ENCODE measurements at regions not wholly inside any gene's neighbourhood (a gene's known extent, or its start where the extent isn't known, plus 50 kb on each side); places are given as distances from the start of the nearest gene placed in this dataset.
"Not testable (repeated sequence)": the region's sequence is repeated elsewhere in the genome, so short reads cannot be mapped to it uniquely, and the experiment has no call there.

DNA sequence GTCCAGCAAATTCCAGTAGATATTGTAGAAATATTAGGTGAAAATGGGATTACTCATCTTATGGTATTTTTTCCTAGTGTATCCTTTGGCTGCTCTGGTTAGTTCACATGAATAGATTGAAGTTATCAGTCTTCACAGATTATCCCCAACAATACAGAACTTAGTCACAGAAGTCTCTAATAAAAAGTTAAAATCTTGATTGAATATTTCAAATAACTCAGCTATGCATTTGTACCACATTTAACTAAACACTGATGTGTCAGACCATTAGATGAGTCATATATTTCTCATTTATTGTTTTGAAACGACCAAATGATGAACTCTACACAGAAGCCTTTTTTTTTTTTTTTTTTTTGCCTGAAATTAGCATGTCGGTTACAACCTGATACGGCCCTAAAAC is 807.5 kb downstream of the PCDH11X start:
- TF ChIP-seq, protein P1, sequence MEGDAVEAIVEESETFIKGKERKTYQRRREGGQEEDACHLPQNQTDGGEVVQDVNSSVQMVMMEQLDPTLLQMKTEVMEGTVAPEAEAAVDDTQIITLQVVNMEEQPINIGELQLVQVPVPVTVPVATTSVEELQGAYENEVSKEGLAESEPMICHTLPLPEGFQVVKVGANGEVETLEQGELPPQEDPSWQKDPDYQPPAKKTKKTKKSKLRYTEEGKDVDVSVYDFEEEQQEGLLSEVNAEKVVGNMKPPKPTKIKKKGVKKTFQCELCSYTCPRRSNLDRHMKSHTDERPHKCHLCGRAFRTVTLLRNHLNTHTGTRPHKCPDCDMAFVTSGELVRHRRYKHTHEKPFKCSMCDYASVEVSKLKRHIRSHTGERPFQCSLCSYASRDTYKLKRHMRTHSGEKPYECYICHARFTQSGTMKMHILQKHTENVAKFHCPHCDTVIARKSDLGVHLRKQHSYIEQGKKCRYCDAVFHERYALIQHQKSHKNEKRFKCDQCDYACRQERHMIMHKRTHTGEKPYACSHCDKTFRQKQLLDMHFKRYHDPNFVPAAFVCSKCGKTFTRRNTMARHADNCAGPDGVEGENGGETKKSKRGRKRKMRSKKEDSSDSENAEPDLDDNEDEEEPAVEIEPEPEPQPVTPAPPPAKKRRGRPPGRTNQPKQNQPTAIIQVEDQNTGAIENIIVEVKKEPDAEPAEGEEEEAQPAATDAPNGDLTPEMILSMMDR (conservative IDR thresholded peaks at IDR 0.05): not testable (repeated sequence)
- not testable (repeated sequence) for TF ChIP-seq ZFX (IDR thresholded peaks at IDR 0.05)

All from C4-2B (cell line).